HEK293 (cell line): ENCODE measurements at regions not wholly inside any gene's neighbourhood (a gene's known extent, or its start where the extent isn't known, plus 50 kb on each side); places are given as distances from the start of the nearest gene placed in this dataset.

ENCODE experiments used
- CTCF ChIA-PET: fragments of 350-600 bp; formaldehyde crosslinking; extraction: SDS; loops from one replicate; lab custom pipeline; 2021; ENCODE audit warnings: antibody characterized with exemption; lab: Yijun Ruan, JAX
- POLR2A ChIA-PET: fragments of 300-600 bp; formaldehyde crosslinking; extraction: SDS; loops from one replicate; lab custom pipeline; 2020; ENCODE audit warnings: antibody characterized with exemption, inconsistent platforms; lab: Yijun Ruan, JAX
- H3K27ac ChIP-seq: fragments of 200-500 bp; sonication (Bioruptor generic); 2 replicates; pipeline ENCODE4 v1.5.1; 2014; ENCODE audit warnings: low read depth, low read length, control low read depth, inconsistent platforms; ENCODE audit errors: extremely low read depth
- H3K36me3 ChIP-seq, 2 experiments: fragments of 200-500 bp in 1 of 2; sonication (Bioruptor generic) in 1 of 2; 1 replicate in 1 of 2; 2 replicates in 1 of 2; pipeline ENCODE4 v1.5.1; 2014 to 2017; ENCODE audit warnings: inconsistent platforms in 2 of 2, low read length in 2 of 2; ENCODE audit not compliant: control insufficient read depth in 2 of 2, insufficient read depth in 1 of 2
- H3K4me1 ChIP-seq: fragments of 200-500 bp; sonication (Bioruptor generic); 2 replicates; pipeline ENCODE4 v1.5.1; 2014; ENCODE audit warnings: mild to moderate bottlenecking, low read length, inconsistent platforms; ENCODE audit not compliant: control insufficient read depth, insufficient read depth
- H3K4me3 ChIP-seq: 2 replicates; pipeline ENCODE4 v1.5.1; 2011; ENCODE audit warnings: low read depth, mild to moderate bottlenecking, control low read depth, low read length, moderate library complexity
- H3K9me3 ChIP-seq: fragments of 200-500 bp; sonication (Bioruptor generic); 2 replicates; pipeline ENCODE4 v1.5.1; 2014; ENCODE audit warnings: low read depth, low read length, inconsistent platforms; ENCODE audit not compliant: control insufficient read depth, insufficient read depth
- GFI1B ChIP-seq: fragments of 450-650 bp; formaldehyde crosslinking; IDR thresholded peaks from 2 replicates; pipeline ENCODE4 v1.5.1; 2016; ENCODE audit warnings: missing biosample characterization, missing genetic modification characterization
- HOXA7 ChIP-seq: sonication (generic); formaldehyde crosslinking; IDR thresholded peaks from 2 replicates; pipeline ENCODE4 v1.8.1; 2022; ENCODE audit warnings: missing genetic modification reagents, borderline replicate concordance
- KLF1 ChIP-seq: fragments of 450-650 bp; formaldehyde crosslinking; IDR thresholded peaks from 2 replicates; pipeline ENCODE4 v1.5.1; 2016; ENCODE audit warnings: missing biosample characterization, missing genetic modification characterization
- MEIS1 ChIP-seq: sonication (generic); formaldehyde crosslinking; IDR thresholded peaks from 2 replicates; pipeline ENCODE4 v1.8.1; 2022; ENCODE audit warnings: missing genetic modification reagents, mild to moderate bottlenecking, borderline replicate concordance
- SP3 ChIP-seq: fragments of 450-650 bp; formaldehyde crosslinking; IDR thresholded peaks from 2 replicates; pipeline ENCODE4 v1.5.1; 2016; ENCODE audit warnings: missing biosample characterization, missing genetic modification characterization
- ZNF23 ChIP-seq: fragments of 450-650 bp; formaldehyde crosslinking; IDR thresholded peaks from 2 replicates; pipeline ENCODE4 v1.5.1; 2016; ENCODE audit warnings: missing biosample characterization, missing genetic modification characterization, borderline replicate concordance
- ZNF266 ChIP-seq: fragments of 450-650 bp; formaldehyde crosslinking; IDR thresholded peaks from 2 replicates; pipeline ENCODE4 v1.5.1; 2016; ENCODE audit warnings: missing biosample characterization, missing genetic modification characterization, low read depth
- ZNF362 ChIP-seq: fragments of 450-650 bp; formaldehyde crosslinking; IDR thresholded peaks from 2 replicates; pipeline ENCODE4 v1.5.1; 2016; ENCODE audit warnings: missing biosample characterization, missing genetic modification characterization
- ZNF558 ChIP-seq: fragments of 450-650 bp; formaldehyde crosslinking; IDR thresholded peaks from 2 replicates; pipeline ENCODE4 v1.5.1; 2016; ENCODE audit warnings: missing biosample characterization, missing genetic modification characterization
- ZNF639 ChIP-seq: fragments of 450-650 bp; formaldehyde crosslinking; IDR thresholded peaks from 2 replicates; pipeline ENCODE4 v1.5.1; 2016; ENCODE audit warnings: missing biosample characterization, missing genetic modification characterization
- TF ChIP-seq, protein P1 (sequence below): fragments of 450-650 bp; formaldehyde crosslinking; conservative IDR thresholded peaks from 2 replicates; pipeline ENCODE4 v1.5.1; 2016; ENCODE audit warnings: low read depth, missing biosample characterization, missing genetic modification characterization

DNA sequence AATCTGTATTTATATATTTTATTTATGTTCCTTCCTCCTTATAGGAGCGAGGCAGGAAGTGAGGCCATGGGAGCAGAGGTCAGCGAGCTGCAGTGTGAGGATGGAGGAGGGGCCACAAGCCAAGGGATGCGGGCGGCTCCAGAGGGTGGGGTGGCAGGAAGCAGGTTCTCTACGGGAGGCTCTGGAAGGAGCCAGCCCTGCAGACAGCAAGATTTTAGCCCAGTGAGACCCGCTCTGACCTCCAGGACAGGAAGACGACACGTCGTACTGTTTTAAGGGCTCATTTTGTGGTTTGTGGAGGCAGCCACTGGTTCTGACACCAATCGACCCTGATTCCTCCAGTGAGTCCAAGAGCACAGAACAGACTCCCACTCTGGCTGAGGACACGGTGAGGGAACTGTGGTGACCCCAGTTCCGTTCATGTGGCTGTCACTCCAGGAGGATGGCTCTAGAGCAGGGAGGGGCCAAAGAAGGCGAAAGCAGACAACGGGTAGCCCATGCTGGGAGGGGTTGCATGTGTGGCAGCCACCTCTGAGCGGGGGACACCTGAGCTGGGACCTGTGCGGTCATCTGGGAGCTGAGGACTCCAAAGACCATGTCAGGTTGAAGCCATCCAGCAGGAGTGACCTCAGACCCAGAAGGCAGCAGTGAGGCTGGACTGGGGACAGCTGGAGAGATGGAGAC is 100.1 kb upstream of the BHLHE23 start:
- Histone ChIP-seq H3K4me3 (no peak overlapping the region), H3K27ac (no peak overlapping the region), H3K9me3 (no peaks in the 10 kb centered on the region), H3K4me1 (no peaks in the 10 kb centered on the region; the same call in 1 of the 2 replicates), H3K36me3 (no peaks in the 10 kb centered on the region)
- no peak for TF ChIP-seq ZNF23 (tag by site-specific recombination)
- no peak for TF ChIP-seq MEIS1 (CRISPR knock-in tag)
- no peak for TF ChIP-seq HOXA7 (CRISPR knock-in tag)
- POLR2A ChIA-PET, result no interaction called here
- CTCF ChIA-PET, result no interaction called here

- no peaks in the 10 kb centered on the region for H3K9me3 ChIP-seq
- H3K36me3 ChIP-seq, result no peaks in the 10 kb centered on the region
- TF ChIP-seq SP3 (tag by site-specific recombination), result no peak
- TF ChIP-seq, protein P1, sequence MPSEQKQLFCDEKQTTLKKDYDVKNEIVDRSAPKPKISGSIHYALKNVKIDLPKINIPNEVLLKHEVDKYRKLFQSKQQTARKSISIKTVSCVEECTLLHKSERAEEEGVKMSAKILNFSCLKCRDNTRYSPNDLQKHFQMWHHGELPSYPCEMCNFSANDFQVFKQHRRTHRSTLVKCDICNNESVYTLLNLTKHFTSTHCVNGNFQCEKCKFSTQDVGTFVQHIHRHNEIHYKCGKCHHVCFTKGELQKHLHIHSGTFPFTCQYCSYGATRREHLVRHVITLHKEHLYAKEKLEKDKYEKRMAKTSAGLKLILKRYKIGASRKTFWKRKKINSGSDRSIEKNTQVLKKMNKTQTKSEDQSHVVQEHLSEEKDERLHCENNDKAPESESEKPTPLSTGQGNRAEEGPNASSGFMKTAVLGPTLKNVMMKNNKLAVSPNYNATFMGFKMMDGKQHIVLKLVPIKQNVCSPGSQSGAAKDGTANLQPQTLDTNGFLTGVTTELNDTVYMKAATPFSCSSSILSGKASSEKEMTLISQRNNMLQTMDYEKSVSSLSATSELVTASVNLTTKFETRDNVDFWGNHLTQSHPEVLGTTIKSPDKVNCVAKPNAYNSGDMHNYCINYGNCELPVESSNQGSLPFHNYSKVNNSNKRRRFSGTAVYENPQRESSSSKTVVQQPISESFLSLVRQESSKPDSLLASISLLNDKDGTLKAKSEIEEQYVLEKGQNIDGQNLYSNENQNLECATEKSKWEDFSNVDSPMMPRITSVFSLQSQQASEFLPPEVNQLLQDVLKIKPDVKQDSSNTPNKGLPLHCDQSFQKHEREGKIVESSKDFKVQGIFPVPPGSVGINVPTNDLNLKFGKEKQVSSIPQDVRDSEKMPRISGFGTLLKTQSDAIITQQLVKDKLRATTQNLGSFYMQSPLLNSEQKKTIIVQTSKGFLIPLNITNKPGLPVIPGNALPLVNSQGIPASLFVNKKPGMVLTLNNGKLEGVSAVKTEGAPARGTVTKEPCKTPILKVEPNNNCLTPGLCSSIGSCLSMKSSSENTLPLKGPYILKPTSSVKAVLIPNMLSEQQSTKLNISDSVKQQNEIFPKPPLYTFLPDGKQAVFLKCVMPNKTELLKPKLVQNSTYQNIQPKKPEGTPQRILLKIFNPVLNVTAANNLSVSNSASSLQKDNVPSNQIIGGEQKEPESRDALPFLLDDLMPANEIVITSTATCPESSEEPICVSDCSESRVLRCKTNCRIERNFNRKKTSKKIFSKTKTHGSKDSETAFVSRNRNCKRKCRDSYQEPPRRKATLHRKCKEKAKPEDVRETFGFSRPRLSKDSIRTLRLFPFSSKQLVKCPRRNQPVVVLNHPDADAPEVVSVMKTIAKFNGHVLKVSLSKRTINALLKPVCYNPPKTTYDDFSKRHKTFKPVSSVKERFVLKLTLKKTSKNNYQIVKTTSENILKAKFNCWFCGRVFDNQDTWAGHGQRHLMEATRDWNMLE, result no peak
- TF ChIP-seq KLF1 (tag by site-specific recombination), result peak; percentile 23; the same call in 1 of the 2 replicates
- no peak for TF ChIP-seq ZNF362 (tag by site-specific recombination)
- TF ChIP-seq ZNF558, result 0 out of 2 replicates have a peak, but pooled peaks have one; percentile 39
- TF ChIP-seq ZNF639 (tag by site-specific recombination), result no peak
- no peak for TF ChIP-seq ZNF266
- TF ChIP-seq GFI1B (tag by site-specific recombination), result no peak
- no peak overlapping the region for H3K27ac ChIP-seq
- ChIA-PET CTCF (no interaction called here), POLR2A (no interaction called here)
- no peaks in the 10 kb centered on the region; the same call in 1 of the 2 replicates for H3K4me1 ChIP-seq
- H3K4me3 ChIP-seq, result no peak overlapping the region
Observed at GRCh38 chr20:63106108-63106764, 99.5 kb upstream of the BHLHE23 start.
